ENCODE measurements at regions not wholly inside any gene's neighbourhood (a gene's known extent, or its start where the extent isn't known, plus 50 kb on each side); places are given as distances from the start of the nearest gene placed in this dataset.

GRCh38 chr4:133995243-133995960, 206.2 kb downstream of the PABPC4L start:
- Histone ChIP-seq H3K4me1 (ENCODE audit: control insufficient read depth in 1 of 2, insufficient read depth in 2 of 2, low read length in 2 of 2) (no peaks in the 10 kb centered on the region), H2AFZ (ENCODE audit: insufficient read depth, low read depth, low read length, poor library complexity, severe bottlenecking) (no peak overlapping the region), H3K27ac (ENCODE audit: low read depth in 1 of 2, low read length in 2 of 2) (no peak overlapping the region), H3K9ac (ENCODE audit: insufficient read depth, low read length, poor library complexity, severe bottlenecking) (no peak overlapping the region), H3K79me2 (ENCODE audit: insufficient read depth, low read length) (no peaks in the 10 kb centered on the region), H3K36me3 (replicated peaks in 1 of 2; ENCODE audit: control insufficient read depth in 1 of 2, insufficient read depth in 2 of 2, low read length in 2 of 2) (no peaks in the 10 kb centered on the region), H3K4me3 (replicated peaks in 1 of 3; ENCODE audit: low read depth in 2 of 3, low read length in 3 of 3) (no peak overlapping the region), H4K20me1 (ENCODE audit: insufficient read depth, low read length) (no peaks in the 10 kb centered on the region), H3K27me3 (ENCODE audit: control insufficient read depth in 2 of 2, insufficient read depth in 2 of 2, low read length in 2 of 2) (no peaks in the 10 kb centered on the region), H3K9me3 (replicated peaks in 1 of 2; ENCODE audit: control insufficient read depth in 1 of 2, insufficient read depth in 1 of 2, low read length in 2 of 2) (peaks cover 3 to 10% of the 10 kb centered on the region in 2 donors), H3K4me2 (replicated peaks; ENCODE audit: extremely low read depth, low read length, poor library complexity, severe bottlenecking) (no peak overlapping the region)
- Mint-ChIP-seq H3K4me1 (no peaks in the 10 kb centered on the region), H3K36me3 (no peaks in the 10 kb centered on the region), H3K27ac (no peak overlapping the region), H3K4me3 (no peak overlapping the region), H3K27me3 (ENCODE audit: low read depth in 3 of 3) (no peaks in the 10 kb centered on the region), H3K9me3 (peaks cover 1 to 16% (median 5%) of the 10 kb centered on the region in 7 donors)
- no peak for TF ChIP-seq CTCF (IDR thresholded peaks at IDR 0.05)
- no peak for DNase-seq
- WGBS (ENCODE audit: insufficient coverage): no CpG with 5 or more reads among the region's 5 CpGs
- intact Hi-C loops (cut with micrococcal nuclease): no loop called here

GRCh38 chr4:133982533-133983224, 218.9 kb downstream of the PABPC4L start:
- Histone ChIP-seq H3K27ac (ENCODE audit: low read depth in 1 of 2, low read length in 2 of 2) (no peak overlapping the region), H4K20me1 (ENCODE audit: insufficient read depth, low read length) (no peaks in the 10 kb centered on the region), H3K36me3 (replicated peaks in 1 of 2; ENCODE audit: control insufficient read depth in 1 of 2, insufficient read depth in 2 of 2, low read length in 2 of 2) (no peaks in the 10 kb centered on the region), H3K79me2 (ENCODE audit: insufficient read depth, low read length) (no peaks in the 10 kb centered on the region), H3K9me3 (replicated peaks in 1 of 2; ENCODE audit: control insufficient read depth in 1 of 2, insufficient read depth in 1 of 2, low read length in 2 of 2) (peaks cover 0 to 3% of the 10 kb centered on the region in 2 donors), H2AFZ (ENCODE audit: insufficient read depth, low read depth, low read length, poor library complexity, severe bottlenecking) (no peak overlapping the region), H3K4me3 (replicated peaks in 1 of 3; ENCODE audit: low read depth in 2 of 3, low read length in 3 of 3) (no peak overlapping the region), H3K9ac (ENCODE audit: insufficient read depth, low read length, poor library complexity, severe bottlenecking) (no peak overlapping the region), H3K4me2 (replicated peaks; ENCODE audit: extremely low read depth, low read length, poor library complexity, severe bottlenecking) (no peak overlapping the region), H3K27me3 (ENCODE audit: control insufficient read depth in 2 of 2, insufficient read depth in 2 of 2, low read length in 2 of 2) (no peaks in the 10 kb centered on the region), H3K4me1 (ENCODE audit: control insufficient read depth in 1 of 2, insufficient read depth in 2 of 2, low read length in 2 of 2) (no peaks in the 10 kb centered on the region)
- DNase-seq: no peak
- Mint-ChIP-seq H3K27ac (no peak overlapping the region), H3K4me3 (no peak overlapping the region), H3K4me1 (no peaks in the 10 kb centered on the region), H3K27me3 (ENCODE audit: low read depth in 3 of 3) (no peaks in the 10 kb centered on the region), H3K36me3 (no peaks in the 10 kb centered on the region), H3K9me3 (peaks cover 0 to 3% (median 0%) of the 10 kb centered on the region in 7 donors)
- intact Hi-C loops (cut with micrococcal nuclease): no loop called here
- TF ChIP-seq CTCF (IDR thresholded peaks at IDR 0.05): no peak
- no CpG with 5 or more reads among the region's 1 CpG for WGBS (ENCODE audit: insufficient coverage)
